Colonic mucosa (tissue), 4 donors: ENCODE measurements at regions not wholly inside any gene's neighbourhood (a gene's known extent, or its start where the extent isn't known, plus 50 kb on each side); places are given as distances from the start of the nearest gene placed in this dataset.

Experiments used
- DNase-seq: peaks from one replicate; pipeline ENCODE4 v3.0.0-alpha.2; 2020
- H3K27ac ChIP-seq: fragments of 200-600 bp; one replicate; pipeline ENCODE4 v1.8.0; 2021
- H3K27me3 ChIP-seq: fragments of 200-600 bp; one replicate; pipeline ENCODE4 v1.8.0; 2021
- H3K36me3 ChIP-seq: fragments of 200-600 bp; one replicate; pipeline ENCODE4 v1.8.0; 2021
- H3K4me1 ChIP-seq: fragments of 200-600 bp; one replicate; pipeline ENCODE4 v1.8.0; 2021; ENCODE audit warnings: mild to moderate bottlenecking
- H3K4me3 ChIP-seq: fragments of 200-600 bp; one replicate; pipeline ENCODE4 v1.8.0; 2021
- H3K9ac ChIP-seq, 2 donors: one replicate each; pipeline ENCODE4 v1.7.0; 2013; ENCODE audit warnings: control low read depth in 2 of 2, low read depth in 2 of 2, low read length in 2 of 2
- H3K9me3 ChIP-seq: fragments of 200-600 bp; one replicate; pipeline ENCODE4 v1.8.0; 2021
- intact Hi-C: fragments of 100-400 bp; cut with DNase I; formaldehyde crosslinking; loops from one replicate; pipeline ENCODE4 v1.14.1; 2022
- TF ChIP-seq, protein P1 (sequence below): fragments of 200-600 bp; IDR thresholded peaks from one replicate; pipeline ENCODE4 v1.8.0; 2022; ENCODE audit warnings: antibody characterized with exemption, mild to moderate bottlenecking
- donor health status: healthy.
- donor health status: DM: no; HTN: no; CAD: no.
- donor health status: DM: no; HTN: no; CAD: no.

GRCh38 chr13:104286566-104287290 is 1220.5 kb upstream of the SLC10A2 start:
- H3K27me3 ChIP-seq: no peaks in the 10 kb centered on the region
- intact Hi-C loops: no loop called here
- no peaks in the 10 kb centered on the region for H3K4me1 ChIP-seq
- TF ChIP-seq, protein P1, sequence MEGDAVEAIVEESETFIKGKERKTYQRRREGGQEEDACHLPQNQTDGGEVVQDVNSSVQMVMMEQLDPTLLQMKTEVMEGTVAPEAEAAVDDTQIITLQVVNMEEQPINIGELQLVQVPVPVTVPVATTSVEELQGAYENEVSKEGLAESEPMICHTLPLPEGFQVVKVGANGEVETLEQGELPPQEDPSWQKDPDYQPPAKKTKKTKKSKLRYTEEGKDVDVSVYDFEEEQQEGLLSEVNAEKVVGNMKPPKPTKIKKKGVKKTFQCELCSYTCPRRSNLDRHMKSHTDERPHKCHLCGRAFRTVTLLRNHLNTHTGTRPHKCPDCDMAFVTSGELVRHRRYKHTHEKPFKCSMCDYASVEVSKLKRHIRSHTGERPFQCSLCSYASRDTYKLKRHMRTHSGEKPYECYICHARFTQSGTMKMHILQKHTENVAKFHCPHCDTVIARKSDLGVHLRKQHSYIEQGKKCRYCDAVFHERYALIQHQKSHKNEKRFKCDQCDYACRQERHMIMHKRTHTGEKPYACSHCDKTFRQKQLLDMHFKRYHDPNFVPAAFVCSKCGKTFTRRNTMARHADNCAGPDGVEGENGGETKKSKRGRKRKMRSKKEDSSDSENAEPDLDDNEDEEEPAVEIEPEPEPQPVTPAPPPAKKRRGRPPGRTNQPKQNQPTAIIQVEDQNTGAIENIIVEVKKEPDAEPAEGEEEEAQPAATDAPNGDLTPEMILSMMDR: no peak
- DNase-seq: no peak
- no peak overlapping the region for H3K4me3 ChIP-seq
- H3K9ac ChIP-seq: no peak overlapping the region
- H3K27ac ChIP-seq: no peak overlapping the region
- no peaks in the 10 kb centered on the region for H3K9me3 ChIP-seq
- no peaks in the 10 kb centered on the region for H3K36me3 ChIP-seq

DNA sequence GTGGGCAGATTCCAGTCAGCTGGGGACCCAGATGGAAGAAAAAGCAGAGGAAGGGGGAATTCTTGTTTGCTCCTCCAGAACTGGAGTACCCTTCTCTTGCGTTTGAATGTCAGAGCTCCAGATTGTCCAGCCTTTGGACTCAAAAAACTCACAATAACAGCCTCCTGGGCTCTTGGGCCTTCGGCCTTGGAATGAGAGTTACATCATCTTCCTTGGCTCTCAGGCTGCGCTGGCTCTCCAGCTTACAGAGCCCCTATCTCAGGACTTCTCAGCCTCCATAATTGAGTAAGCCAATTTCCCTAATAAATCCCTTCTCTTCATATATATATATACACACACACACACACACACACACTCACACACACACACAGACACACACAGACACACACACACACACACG is 1215.7 kb upstream of the SLC10A2 start:
- H3K9ac ChIP-seq: no peak overlapping the region
- TF ChIP-seq, protein P1: no peak
- no peaks in the 10 kb centered on the region for H3K36me3 ChIP-seq
- DNase-seq: no peak
- H3K9me3 ChIP-seq: no peaks in the 10 kb centered on the region
- H3K27me3 ChIP-seq: no peaks in the 10 kb centered on the region
- H3K4me3 ChIP-seq: no peak overlapping the region
- H3K4me1 ChIP-seq: no peaks in the 10 kb centered on the region
- no peak overlapping the region for H3K27ac ChIP-seq
- intact Hi-C loops: no loop called here

- Histone ChIP-seq H3K9ac (no peak overlapping the region), H3K9me3 (no peaks in the 10 kb centered on the region), H3K4me1 (no peaks in the 10 kb centered on the region), H3K27ac (no peak overlapping the region), H3K27me3 (no peaks in the 10 kb centered on the region), H3K4me3 (no peak overlapping the region), H3K36me3 (no peaks in the 10 kb centered on the region)
- DNase-seq: no peak
- intact Hi-C loops: no loop called here
- TF ChIP-seq, protein P1: no peak
Measured at GRCh38 chr13:104270731-104271130, 1204.5 kb upstream of the SLC10A2 start.

- Histone ChIP-seq H3K27ac (no peak overlapping the region), H3K36me3 (no peaks in the 10 kb centered on the region), H3K4me1 (no peaks in the 10 kb centered on the region), H3K4me3 (no peak overlapping the region), H3K27me3 (no peaks in the 10 kb centered on the region), H3K9me3 (no peaks in the 10 kb centered on the region), H3K9ac (no peak overlapping the region)
- TF ChIP-seq, protein P1: no peak
- DNase-seq: no peak
- intact Hi-C loops: no loop called here
Measured at GRCh38 chr13:104267206-104267811, 1201.1 kb upstream of the SLC10A2 start.

- H3K27ac ChIP-seq: no peak overlapping the region
- H3K9ac ChIP-seq: no peak overlapping the region
- H3K27me3 ChIP-seq: no peaks in the 10 kb centered on the region
- no peak for DNase-seq
- no peak overlapping the region for H3K4me3 ChIP-seq
- no peaks in the 10 kb centered on the region for H3K9me3 ChIP-seq
- no peaks in the 10 kb centered on the region for H3K4me1 ChIP-seq
- no peaks in the 10 kb centered on the region for H3K36me3 ChIP-seq
- TF ChIP-seq, protein P1: no peak
- intact Hi-C loops: no loop called here
Measured at GRCh38 chr13:104256701-104257100, 1190.5 kb upstream of the SLC10A2 start.
